Cardiac fibroblast (primary cell): ENCODE measurements at regions not wholly inside any gene's neighbourhood (a gene's known extent, or its start where the extent isn't known, plus 50 kb on each side); places are given as distances from the start of the nearest gene placed in this dataset.

Experiments
- DNase-seq, 2 donors: peaks; one replicate each; pipeline versions ENCODE4 v3.0.0 to v3.0.0-alpha.2; 2010; ENCODE audit warnings: low read depth in 2 of 2
- H3K4me3 ChIP-seq, 2 donors: replicated peaks in 1 of 2; 1 replicate in 1 of 2; 2 replicates in 1 of 2; pipeline ENCODE4 v1.5.1; 2011; ENCODE audit warnings: low read depth in 2 of 2, low read length in 2 of 2, mild to moderate bottlenecking in 2 of 2, moderate library complexity in 1 of 2
- CTCF ChIP-seq: IDR thresholded peaks from one replicate; pipeline ENCODE4 v1.5.1; 2011; ENCODE audit warnings: low read depth, mild to moderate bottlenecking, low read length, inconsistent platforms

- no peak for DNase-seq
- no peak for TF ChIP-seq CTCF
- H3K4me3 ChIP-seq: no peak overlapping the region
Measured at GRCh38 chr2:217481577-217481976, 521.2 kb downstream of the TNS1 start.

GRCh38 chr2:217479566-217479965 is 523.2 kb downstream of the TNS1 start:
- H3K4me3 ChIP-seq: no peak overlapping the region
- no peak for DNase-seq

GRCh38 chr2:217478831-217479455 is 523.9 kb downstream of the TNS1 start:
- no peak for TF ChIP-seq CTCF
- no peak overlapping the region for H3K4me3 ChIP-seq
- DNase-seq: no peak

More at GRCh38 chr2:217479566-217479965, 523.2 kb downstream of the TNS1 start:
- TF ChIP-seq CTCF: no peak

- DNase-seq: no peak
- no peak for TF ChIP-seq CTCF
- no peak overlapping the region for H3K4me3 ChIP-seq
Measured at GRCh38 chr2:217477583-217477982, 525.2 kb downstream of the TNS1 start.

- H3K4me3 ChIP-seq: no peak overlapping the region
- DNase-seq: no peak
- TF ChIP-seq CTCF: no peak
Measured at GRCh38 chr2:217475791-217476190, 527.0 kb downstream of the TNS1 start.

GRCh38 chr2:217475101-217475500 is 527.7 kb downstream of the TNS1 start:
- no peak for DNase-seq
- no peak for TF ChIP-seq CTCF
- no peak overlapping the region for H3K4me3 ChIP-seq

GRCh38 chr2:217471319-217471718 is 531.5 kb downstream of the TNS1 start:
- peak; percentile 5 to 33 for DNase-seq
- TF ChIP-seq CTCF: no peak
- no peak overlapping the region for H3K4me3 ChIP-seq
